Small intestine (tissue), 7 donors: ENCODE measurements at regions not wholly inside any gene's neighbourhood (a gene's known extent, or its start where the extent isn't known, plus 50 kb on each side); places are given as distances from the start of the nearest gene placed in this dataset.

Experiments used
- DNase-seq, 2 donors: peaks; one replicate each; pipeline versions ENCODE4 v3.0.0 to v3.0.0-alpha.2; 2013
- FAIRE-seq: peaks from 2 replicates; lab custom pipeline; 2012; peaks lifted over from hg19 to GRCh38; lab: Jason Lieb, UNC
- H3K27ac ChIP-seq, 3 donors: one replicate each; pipeline ENCODE4 v1.5.1; 2013; ENCODE audit warnings: low read length in 2 of 3, mild to moderate bottlenecking in 2 of 3, control low read depth in 1 of 3, inconsistent platforms in 1 of 3, low read depth in 1 of 3, moderate library complexity in 1 of 3
- H3K27me3 ChIP-seq, 3 donors: one replicate each; pipeline ENCODE4 v1.6.1; 2013; ENCODE audit warnings: low read length in 3 of 3, inconsistent platforms in 1 of 3; ENCODE audit not compliant: control insufficient read depth in 3 of 3, insufficient read depth in 3 of 3
- H3K36me3 ChIP-seq, 3 donors: one replicate each; pipeline ENCODE4 v1.6.1; 2013; ENCODE audit warnings: low read length in 3 of 3, inconsistent platforms in 1 of 3, low read depth in 1 of 3, mild to moderate bottlenecking in 1 of 3, moderate library complexity in 1 of 3; ENCODE audit not compliant: control insufficient read depth in 3 of 3, insufficient read depth in 2 of 3
- H3K4me1 ChIP-seq, 3 donors: one replicate each; pipeline ENCODE4 v1.6.1; 2013; ENCODE audit warnings: low read length in 2 of 3, inconsistent platforms in 1 of 3, low read depth in 1 of 3, mild to moderate bottlenecking in 1 of 3, moderate library complexity in 1 of 3; ENCODE audit not compliant: control insufficient read depth in 3 of 3, insufficient read depth in 2 of 3
- H3K4me3 ChIP-seq, 3 donors: one replicate each; pipeline ENCODE4 v1.5.1; 2013; ENCODE audit warnings: low read length in 3 of 3, control low read depth in 1 of 3, inconsistent platforms in 1 of 3, low read depth in 1 of 3, mild to moderate bottlenecking in 1 of 3, moderate library complexity in 1 of 3
- H3K9me3 ChIP-seq, 2 donors: one replicate each; pipeline ENCODE4 v1.6.1; 2013; ENCODE audit warnings: low read depth in 1 of 2, low read length in 1 of 2; ENCODE audit not compliant: control insufficient read depth in 2 of 2, insufficient read depth in 1 of 2
- WGBS, 3 donors: extraction: QIAGEN DNeasy Blood & Tissue Kit; methylation state at CpG; one replicate each; pipeline ENCODE4 v1.1.7; 2013; 5-methylcytosine and 5-hydroxymethylcytosine counted together
- donor health status: healthy with polysubstance abuse.
- donor health status: control.
- donor health status: control.
- donor health status: Bipolar disorder and iron deficiency.
- donor health status: healthy.

DNA sequence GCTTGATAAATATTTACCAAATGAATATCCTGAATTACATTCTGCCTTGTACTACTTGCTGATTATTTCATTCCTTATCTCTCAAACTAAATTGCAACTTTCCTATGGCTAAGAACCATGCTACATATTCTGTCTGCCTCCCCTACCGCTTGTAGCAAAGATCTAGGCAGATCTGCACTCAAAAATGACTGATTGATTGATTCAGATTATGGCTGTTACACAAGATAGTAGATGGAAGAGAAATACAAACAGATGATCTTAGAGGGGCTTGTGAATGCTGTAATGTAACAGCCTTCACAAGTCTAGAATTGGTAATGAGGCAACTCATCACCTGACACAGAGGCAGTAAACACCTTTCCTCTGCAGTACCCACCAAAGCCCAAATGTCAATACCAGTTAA, 446.1 kb downstream of the PRELID2 start:
- no peaks in the 10 kb centered on the region for H3K4me1 ChIP-seq
- DNase-seq (no peak), FAIRE-seq (no peak)
- no peak overlapping the region for H3K4me3 ChIP-seq
- WGBS, 3 donors: 43 to 72% (median 53%) methylated on average over 1 of the region's 1 CpG
- H3K9me3 ChIP-seq: peaks cover 0 to 5% of the 10 kb centered on the region in 2 donors
- no peaks in the 10 kb centered on the region for H3K36me3 ChIP-seq
- H3K27me3 ChIP-seq: no peaks in the 10 kb centered on the region
- no peak overlapping the region for H3K27ac ChIP-seq

DNA sequence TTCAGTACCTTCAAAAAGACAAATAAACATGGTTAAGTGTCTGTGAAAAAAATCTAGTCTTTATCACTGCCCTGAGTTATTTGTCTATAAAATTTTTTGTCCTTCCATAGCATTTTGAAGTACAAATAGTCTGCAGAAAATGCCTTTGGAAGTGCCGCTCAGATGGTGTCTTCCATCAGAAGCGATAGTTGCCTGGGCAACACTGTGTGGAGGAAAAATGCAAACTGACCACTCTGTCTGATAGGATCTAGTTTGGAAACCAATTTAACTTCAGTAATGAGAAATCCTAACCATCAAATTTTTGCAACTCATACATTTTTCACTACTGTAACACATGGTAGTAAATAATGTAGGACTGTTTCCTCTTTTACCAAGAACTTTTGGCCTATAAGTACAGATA, 449.9 kb downstream of the PRELID2 start:
- DNase-seq (no peak), FAIRE-seq (no peak)
- WGBS, 3 donors: 93 to 95% (median 94%) methylated on average over 2 of the region's 2 CpGs

DNA sequence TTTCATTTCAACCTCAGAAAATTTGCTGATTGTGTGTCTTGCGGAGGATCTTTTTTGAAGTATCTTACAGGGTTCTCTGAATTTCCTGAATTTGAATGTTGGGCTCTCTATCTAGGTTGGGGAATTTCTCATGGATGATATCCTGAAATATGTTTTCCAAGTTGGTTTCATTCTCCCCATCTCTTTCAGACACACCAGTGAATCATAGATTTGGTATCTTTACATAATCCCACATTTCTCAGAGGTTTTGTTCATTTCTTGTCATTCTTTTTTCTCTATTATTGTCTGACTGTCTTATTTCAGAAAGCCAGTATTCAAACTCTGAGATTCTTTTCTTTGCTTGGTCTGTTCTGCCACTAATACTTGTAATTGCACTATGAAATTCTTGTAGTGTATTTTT, 456.9 kb downstream of the PRELID2 start:
- Histone ChIP-seq H3K4me3 (no peak overlapping the region), H3K27me3 (no peaks in the 10 kb centered on the region), H3K4me1 (no peaks in the 10 kb centered on the region), H3K9me3 (peaks cover 4 to 23% of the 10 kb centered on the region in 2 donors), H3K36me3 (peaks cover 0 to 4% (median 0%) of the 10 kb centered on the region in 3 donors), H3K27ac (no peak overlapping the region)
- no peak for DNase-seq
- WGBS, 3 donors: 57 to 94% (median 59%) methylated on average over 1 of the region's 1 CpG
- FAIRE-seq: no peak

More for the DNA sequence above, 449.9 kb downstream of the PRELID2 start:
- no peaks in the 10 kb centered on the region for H3K27me3 ChIP-seq
- no peaks in the 10 kb centered on the region for H3K4me1 ChIP-seq
- peaks cover 0 to 2% of the 10 kb centered on the region in 2 donors for H3K9me3 ChIP-seq
- H3K4me3 ChIP-seq: no peak overlapping the region
- no peaks in the 10 kb centered on the region for H3K36me3 ChIP-seq
- no peak overlapping the region for H3K27ac ChIP-seq

DNA sequence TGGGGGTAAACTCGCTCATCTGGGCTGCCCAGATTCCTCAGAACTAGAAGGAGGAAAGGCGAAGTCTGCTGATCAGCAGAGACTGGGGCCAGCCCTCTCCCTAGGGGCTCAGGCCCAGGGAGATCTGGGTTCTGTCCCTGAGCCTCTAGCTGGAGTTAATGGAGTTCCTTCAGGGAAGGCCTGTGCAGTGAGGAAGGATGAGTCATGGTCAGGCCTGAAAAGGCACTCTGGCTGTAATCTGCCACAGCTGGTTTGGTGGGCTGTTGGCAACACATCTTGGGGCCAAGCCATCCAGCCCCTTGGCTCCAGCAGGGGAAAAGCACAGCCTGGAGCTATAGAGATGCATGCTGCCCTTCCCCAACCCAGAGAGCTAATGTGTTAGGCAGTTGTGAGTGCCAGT, 459.6 kb downstream of the PRELID2 start:
- no peaks in the 10 kb centered on the region for H3K4me1 ChIP-seq
- DNase-seq (no peak), FAIRE-seq (no peak)
- H3K36me3 ChIP-seq: peaks cover 0 to 4% (median 0%) of the 10 kb centered on the region in 3 donors
- no peaks in the 10 kb centered on the region for H3K27me3 ChIP-seq
- 73 to 86% (median 83%) methylated on average over 2 of the region's 2 CpGs for WGBS, 3 donors
- no peak overlapping the region for H3K4me3 ChIP-seq
- H3K9me3 ChIP-seq: peaks cover 4 to 23% of the 10 kb centered on the region in 2 donors
- H3K27ac ChIP-seq: no peak overlapping the region

DNA sequence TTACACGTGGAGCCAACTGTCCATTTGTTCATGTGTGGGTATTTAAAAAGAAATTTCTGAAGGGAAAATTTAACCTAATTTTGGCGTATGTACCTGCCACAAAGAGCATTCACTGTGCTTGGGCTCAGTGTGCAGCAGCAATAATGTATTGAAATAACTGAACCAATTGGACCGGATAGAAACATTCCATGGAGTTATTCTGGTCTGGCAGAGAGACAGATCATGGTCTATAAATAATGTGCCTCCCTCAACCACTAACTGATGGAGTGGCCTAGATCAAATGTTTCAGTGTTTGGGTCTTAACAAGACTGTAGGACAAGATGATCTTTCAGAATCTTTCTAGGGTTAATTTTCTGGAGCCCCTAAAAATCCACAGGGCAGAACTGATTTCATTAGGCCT, 469.7 kb downstream of the PRELID2 start:
- no peaks in the 10 kb centered on the region for H3K4me1 ChIP-seq
- DNase-seq (no peak), FAIRE-seq (no peak)
- no peaks in the 10 kb centered on the region for H3K36me3 ChIP-seq
- no peaks in the 10 kb centered on the region for H3K27me3 ChIP-seq
- no peak overlapping the region for H3K4me3 ChIP-seq
- no peaks in the 10 kb centered on the region for H3K9me3 ChIP-seq
- no peak overlapping the region for H3K27ac ChIP-seq
- WGBS, 3 donors: 76 to 80% (median 77%) methylated on average over 3 of the region's 3 CpGs

DNA sequence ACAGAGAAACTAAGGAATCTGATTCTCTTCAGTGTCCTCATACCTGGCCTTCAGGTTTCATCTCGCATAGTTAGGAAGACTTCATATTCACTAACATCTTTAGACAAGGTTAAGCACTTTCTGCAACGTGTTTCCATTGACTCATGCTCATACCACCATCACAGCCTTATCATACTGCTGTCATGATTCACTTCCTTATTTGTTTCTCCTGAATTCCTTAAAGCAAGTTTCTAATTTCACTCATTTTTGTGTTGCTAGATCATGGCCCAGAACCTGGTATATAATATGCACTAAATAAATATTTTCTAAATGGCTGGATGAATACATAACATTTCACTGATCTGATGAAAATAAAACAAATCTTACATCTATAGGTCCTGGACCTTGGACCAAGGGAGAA, 472.9 kb downstream of the PRELID2 start:
- Histone ChIP-seq H3K4me3 (no peak overlapping the region), H3K27ac (no peak overlapping the region), H3K9me3 (peaks cover 0 to 6% of the 10 kb centered on the region in 2 donors), H3K36me3 (no peaks in the 10 kb centered on the region), H3K4me1 (no peaks in the 10 kb centered on the region), H3K27me3 (no peaks in the 10 kb centered on the region)
- FAIRE-seq: no peak
- 68 to 83% (median 80%) methylated on average over 2 of the region's 2 CpGs for WGBS, 3 donors
- no peak for DNase-seq

DNA sequence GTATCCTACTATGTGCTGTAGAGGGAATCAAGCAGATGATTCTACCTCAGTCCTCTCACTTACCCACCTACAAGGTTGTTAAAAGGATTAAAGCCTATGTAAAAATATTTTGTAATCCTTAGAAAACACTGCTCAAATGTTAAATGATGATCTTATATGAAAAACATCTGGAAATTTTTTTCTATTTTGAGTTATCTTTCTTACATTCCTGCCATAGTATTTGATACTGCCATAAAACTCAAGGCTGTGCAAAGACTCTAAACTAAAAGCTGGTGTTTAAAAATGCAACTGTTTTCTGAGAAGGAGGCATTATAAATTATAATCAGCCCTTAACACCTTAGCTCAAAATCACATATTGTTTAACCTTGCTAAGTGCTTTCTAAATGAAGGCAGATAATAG, 474.2 kb downstream of the PRELID2 start:
- H3K36me3 ChIP-seq: no peaks in the 10 kb centered on the region
- no peaks in the 10 kb centered on the region for H3K27me3 ChIP-seq
- DNase-seq: no peak
- H3K4me3 ChIP-seq: no peak overlapping the region
- no peak for FAIRE-seq
- no peak overlapping the region for H3K27ac ChIP-seq
- H3K9me3 ChIP-seq: peaks cover 0 to 6% of the 10 kb centered on the region in 2 donors
- no peaks in the 10 kb centered on the region for H3K4me1 ChIP-seq

DNA sequence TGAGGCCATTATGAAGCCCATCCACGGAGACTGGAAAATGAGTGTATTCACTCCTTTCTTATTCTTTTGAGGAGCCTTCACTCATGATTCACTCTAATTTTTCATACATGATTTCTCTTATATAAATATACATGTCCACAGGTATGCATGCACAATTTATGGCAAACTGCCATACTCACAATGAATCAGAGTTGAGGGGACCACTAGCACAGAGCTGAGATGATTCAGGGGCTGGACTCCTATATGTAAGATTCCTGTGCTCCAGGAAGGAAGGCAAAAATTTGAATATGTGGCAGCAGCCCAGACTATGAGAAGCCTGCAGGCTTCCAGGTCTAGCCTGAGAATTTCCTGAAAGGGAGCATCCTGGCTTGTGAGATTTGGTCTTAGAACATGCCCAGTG, 484.6 kb downstream of the PRELID2 start:
- H3K36me3 ChIP-seq: no peaks in the 10 kb centered on the region
- H3K27ac ChIP-seq: no peak overlapping the region
- 83 to 95% (median 89%) methylated on average over 1 of the region's 1 CpG for WGBS, 3 donors
- no peak for DNase-seq
- no peaks in the 10 kb centered on the region for H3K4me1 ChIP-seq
- no peak overlapping the region for H3K4me3 ChIP-seq
- no peak for FAIRE-seq
- H3K27me3 ChIP-seq: no peaks in the 10 kb centered on the region
- H3K9me3 ChIP-seq: no peaks in the 10 kb centered on the region

DNA sequence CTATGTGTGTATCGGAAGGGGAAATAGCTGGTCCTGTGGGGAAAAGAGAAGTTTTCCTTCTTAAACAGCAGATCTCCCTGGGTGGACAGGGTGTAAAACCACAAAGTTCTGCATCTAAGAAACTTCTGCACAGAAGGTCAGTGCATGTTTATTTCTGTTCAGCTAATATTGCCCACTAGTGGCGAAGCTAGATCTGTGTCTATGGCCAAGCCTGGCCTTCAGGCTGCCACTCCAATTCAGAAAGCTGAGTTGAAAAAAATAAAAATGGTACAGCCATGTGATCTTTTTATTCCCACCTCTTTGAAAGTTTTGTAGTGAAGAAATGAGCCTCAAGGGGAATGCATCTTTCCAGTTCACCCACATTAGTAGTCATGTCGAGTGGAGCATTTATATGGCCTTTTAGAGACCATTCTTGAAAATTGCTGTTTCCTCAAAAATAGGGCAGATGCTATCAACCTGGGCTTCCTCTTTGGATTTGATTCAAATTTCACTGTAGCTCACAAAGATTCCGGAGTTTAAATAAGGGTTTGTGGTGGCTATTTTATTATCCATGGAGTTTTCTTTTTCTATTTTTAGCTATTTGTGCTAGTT, 488.0 kb downstream of the PRELID2 start:
- Histone ChIP-seq H3K36me3 (no peaks in the 10 kb centered on the region), H3K4me3 (no peak overlapping the region), H3K27ac (no peak overlapping the region), H3K4me1 (no peaks in the 10 kb centered on the region), H3K27me3 (no peaks in the 10 kb centered on the region), H3K9me3 (no peaks in the 10 kb centered on the region)
- no peak for FAIRE-seq
- DNase-seq: peak; percentile 23 to 39
- 59 to 75% (median 72%) methylated on average over 4 of the region's 4 CpGs for WGBS, 3 donors
